GM23338 (cell line): ENCODE measurements at regions not wholly inside any gene's neighbourhood (a gene's known extent, or its start where the extent isn't known, plus 50 kb on each side); places are given as distances from the start of the nearest gene placed in this dataset.
"Not testable (repeated sequence)": the region's sequence is repeated elsewhere in the genome, so short reads cannot be mapped to it uniquely, and the experiment has no call there.

ENCODE experiments used
- ATAC-seq: fragments of 200-7000 bp; cut with Tn5 transposase; 3 replicates; pipeline ENCODE4 v1.9.1; 2020
- DNase-seq: peaks from one replicate; pipeline ENCODE4 v3.0.0-alpha.2; 2015; ENCODE audit warnings: low spot score
- H2AFZ ChIP-seq: fragments of 200-600 bp; sonication (generic); 2 replicates; pipeline ENCODE4 v1.8.0; 2016; ENCODE audit warnings: antibody characterized with exemption, mild to moderate bottlenecking, moderate library complexity
- H3F3A ChIP-seq: fragments of 200-600 bp; sonication (generic); replicated peaks from 2 replicates; pipeline ENCODE4 v1.8.0; 2017; ENCODE audit warnings: antibody characterized with exemption, mixed run types, low read depth
- H3K27ac ChIP-seq: fragments of 200-600 bp; sonication (generic); 2 replicates; pipeline ENCODE4 v1.6.1; 2016; ENCODE audit warnings: low read depth
- H3K27me3 ChIP-seq: fragments of 200-600 bp; sonication (generic); 2 replicates; pipeline ENCODE4 v1.8.0; 2016; ENCODE audit warnings: mild to moderate bottlenecking, mixed run types, moderate library complexity; ENCODE audit not compliant: insufficient read depth
- H3K36me3 ChIP-seq: fragments of 200-600 bp; sonication (generic); 2 replicates; pipeline ENCODE4 v1.8.0; 2016; ENCODE audit warnings: mild to moderate bottlenecking; ENCODE audit not compliant: insufficient read depth
- H3K4me1 ChIP-seq: fragments of 200-600 bp; sonication (generic); 2 replicates; pipeline ENCODE4 v1.8.0; 2016; ENCODE audit warnings: mild to moderate bottlenecking, moderate library complexity; ENCODE audit not compliant: insufficient read depth
- H3K4me2 ChIP-seq: fragments of 200-600 bp; sonication (generic); 2 replicates; pipeline ENCODE4 v1.7.1; 2017; ENCODE audit warnings: mixed run types
- H3K4me3 ChIP-seq: fragments of 200-600 bp; sonication (generic); 2 replicates; pipeline ENCODE4 v1.6.1; 2016; ENCODE audit warnings: mixed run types
- H3K79me2 ChIP-seq: fragments of 200-600 bp; sonication (generic); replicated peaks from 2 replicates; pipeline ENCODE4 v1.8.0; 2017; ENCODE audit warnings: mild to moderate bottlenecking; ENCODE audit not compliant: insufficient read depth
- H3K9me2 ChIP-seq: fragments of 200-600 bp; sonication (generic); 2 replicates; pipeline ENCODE4 v1.8.0; 2017; ENCODE audit not compliant: insufficient read depth
- H4K20me1 ChIP-seq: fragments of 200-600 bp; sonication (generic); replicated peaks from 2 replicates; pipeline ENCODE4 v1.8.0; 2017; ENCODE audit warnings: mild to moderate bottlenecking; ENCODE audit not compliant: insufficient read depth
- H3K27ac Mint-ChIP-seq: 2 replicates; pipeline ENCODE4 v1.8.0; 2020; ENCODE audit warnings: inconsistent platforms, mild to moderate bottlenecking, moderate library complexity, mixed read lengths
- H3K27me3 Mint-ChIP-seq: 3 replicates; pipeline ENCODE4 v1.8.0; 2022; ENCODE audit warnings: low read depth, mild to moderate bottlenecking, moderate library complexity, mixed read lengths, inconsistent platforms; ENCODE audit not compliant: insufficient read depth, poor library complexity
- H3K36me3 Mint-ChIP-seq: 3 replicates; pipeline ENCODE4 v1.8.0; 2021; ENCODE audit warnings: low read depth, mild to moderate bottlenecking, inconsistent platforms, moderate library complexity, mixed read lengths
- H3K4me1 Mint-ChIP-seq: 3 replicates; pipeline ENCODE4 v1.8.0; 2020; ENCODE audit warnings: mild to moderate bottlenecking, inconsistent platforms, mixed read lengths
- H3K4me3 Mint-ChIP-seq: 3 replicates; pipeline ENCODE4 v1.8.0; 2021; ENCODE audit warnings: moderate library complexity, mild to moderate bottlenecking, inconsistent platforms, mixed read lengths
- H3K9me3 Mint-ChIP-seq: 3 replicates; pipeline ENCODE4 v1.8.0; 2020; ENCODE audit warnings: moderate library complexity, mild to moderate bottlenecking, inconsistent platforms, mixed read lengths

- DNase-seq, H3K9me3 Mint-ChIP-seq, H3K9me2 ChIP-seq: not testable (repeated sequence)
Observed at GRCh38 chr7:76971201-76971600, 61.0 kb downstream of the SPDYE17 start.

GRCh38 chr7:76969892-76970291, 62.3 kb downstream of the SPDYE17 start:
- H3K27ac ChIP-seq, DNase-seq, H3K4me1 ChIP-seq, H3K4me2 ChIP-seq, H3K27me3 Mint-ChIP-seq, H3K9me2 ChIP-seq, H3K27me3 ChIP-seq, H3K9me3 Mint-ChIP-seq, H3K4me1 Mint-ChIP-seq, H2AFZ ChIP-seq, ATAC-seq, H3K36me3 Mint-ChIP-seq, H3F3A ChIP-seq, H3K4me3 Mint-ChIP-seq, H3K36me3 ChIP-seq, H4K20me1 ChIP-seq, H3K79me2 ChIP-seq, H3K4me3 ChIP-seq, H3K27ac Mint-ChIP-seq: not testable (repeated sequence)

More at GRCh38 chr7:76971201-76971600, 61.0 kb downstream of the SPDYE17 start:
- not testable (repeated sequence) for H3K27me3 Mint-ChIP-seq, H4K20me1 ChIP-seq, ATAC-seq, H3K36me3 Mint-ChIP-seq, H3K4me3 ChIP-seq, H3K4me1 ChIP-seq, H2AFZ ChIP-seq, H3F3A ChIP-seq, H3K4me1 Mint-ChIP-seq, H3K4me2 ChIP-seq, H3K36me3 ChIP-seq, H3K27ac ChIP-seq, H3K4me3 Mint-ChIP-seq, H3K79me2 ChIP-seq, H3K27ac Mint-ChIP-seq, H3K27me3 ChIP-seq

GRCh38 chr7:76965731-76966548, 66.2 kb downstream of the SPDYE17 start:
- not testable (repeated sequence) for H3K79me2 ChIP-seq, H3K4me2 ChIP-seq, H3K27ac Mint-ChIP-seq, ATAC-seq, H3K27me3 Mint-ChIP-seq, H3K4me1 ChIP-seq, H3K9me2 ChIP-seq, H3K27me3 ChIP-seq, H3K4me1 Mint-ChIP-seq, H3F3A ChIP-seq, H3K4me3 ChIP-seq, H4K20me1 ChIP-seq, H3K4me3 Mint-ChIP-seq, H3K27ac ChIP-seq, DNase-seq, H2AFZ ChIP-seq, H3K36me3 Mint-ChIP-seq, H3K9me3 Mint-ChIP-seq, H3K36me3 ChIP-seq

GRCh38 chr7:76964050-76964449, 68.1 kb downstream of the SPDYE17 start:
- H3K27ac ChIP-seq, H3F3A ChIP-seq, ATAC-seq, H3K27ac Mint-ChIP-seq, H3K4me3 ChIP-seq, H3K9me2 ChIP-seq, H3K36me3 Mint-ChIP-seq, H3K4me1 Mint-ChIP-seq, H3K4me1 ChIP-seq, H3K27me3 ChIP-seq, H3K4me2 ChIP-seq, H3K36me3 ChIP-seq, H2AFZ ChIP-seq, H3K9me3 Mint-ChIP-seq, H3K4me3 Mint-ChIP-seq, H4K20me1 ChIP-seq, H3K27me3 Mint-ChIP-seq, H3K79me2 ChIP-seq, DNase-seq: not testable (repeated sequence)

- not testable (repeated sequence) for H3F3A ChIP-seq, H3K4me2 ChIP-seq, H3K4me1 Mint-ChIP-seq, H3K27ac ChIP-seq, H3K9me3 Mint-ChIP-seq, H3K4me3 Mint-ChIP-seq, H3K36me3 ChIP-seq, H3K27me3 Mint-ChIP-seq, H3K36me3 Mint-ChIP-seq, H3K9me2 ChIP-seq, DNase-seq, H3K4me3 ChIP-seq, H3K27ac Mint-ChIP-seq, H3K4me1 ChIP-seq, H3K27me3 ChIP-seq, H4K20me1 ChIP-seq, H2AFZ ChIP-seq, H3K79me2 ChIP-seq, ATAC-seq
Observed at GRCh38 chr7:76963061-76963460, 69.1 kb downstream of the SPDYE17 start.

GRCh38 chr7:76960400-76960986, 71.7 kb downstream of the SPDYE17 start:
- ATAC-seq, H4K20me1 ChIP-seq, DNase-seq, H3K27me3 ChIP-seq, H3F3A ChIP-seq, H3K9me3 Mint-ChIP-seq, H3K4me1 ChIP-seq, H3K4me3 ChIP-seq, H3K27me3 Mint-ChIP-seq, H3K27ac ChIP-seq, H3K36me3 Mint-ChIP-seq, H3K4me2 ChIP-seq, H3K36me3 ChIP-seq, H3K9me2 ChIP-seq, H3K4me1 Mint-ChIP-seq, H3K4me3 Mint-ChIP-seq, H2AFZ ChIP-seq, H3K79me2 ChIP-seq, H3K27ac Mint-ChIP-seq: not testable (repeated sequence)
